ENCODE measurements at regions not wholly inside any gene's neighbourhood (a gene's known extent, or its start where the extent isn't known, plus 50 kb on each side); places are given as distances from the start of the nearest gene placed in this dataset.
"Not testable (repeated sequence)": the region's sequence is repeated elsewhere in the genome, so short reads cannot be mapped to it uniquely, and the experiment has no call there.

DNA sequence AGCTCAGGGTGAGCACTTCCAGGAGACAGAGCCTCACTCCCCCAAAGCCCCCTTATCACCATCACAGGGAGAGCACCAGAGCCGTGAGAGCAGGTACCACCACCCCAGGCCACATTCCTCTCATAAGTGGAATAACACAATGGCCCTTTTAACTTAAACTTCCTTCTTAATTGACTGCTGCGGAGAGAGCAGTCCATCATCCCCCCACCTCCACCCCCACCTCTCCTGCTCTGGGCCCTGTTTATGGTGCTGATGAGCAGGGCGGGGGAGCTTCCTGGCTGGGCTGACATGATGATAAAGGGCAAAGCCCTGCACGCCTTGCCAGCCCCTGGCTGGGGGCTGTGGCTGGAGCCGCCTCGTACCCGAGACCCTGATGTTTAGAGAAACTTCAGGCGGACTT is 81.4 kb upstream of the PODXL start:
- no peaks in the 10 kb centered on the region for H3F3A ChIP-seq (ENCODE audit: control insufficient read depth, insufficient read depth)
- H3K27ac ChIP-seq (ENCODE audit: low read depth, low read length), result no peak overlapping the region
- no peaks in the 10 kb centered on the region for H3K9me2 ChIP-seq (replicated peaks; ENCODE audit: control insufficient read depth, low read length)
- H3K36me3 ChIP-seq (ENCODE audit: control insufficient read depth, low read length), result no peaks in the 10 kb centered on the region
- no peak overlapping the region for H3K4me3 ChIP-seq (ENCODE audit: low read length)
- H4K20me1 ChIP-seq (ENCODE audit: control insufficient read depth, insufficient read depth, low read depth, low read length), result no peaks in the 10 kb centered on the region
- no peaks in the 10 kb centered on the region for H3K79me2 ChIP-seq (ENCODE audit: control insufficient read depth, low read length)
- no peak for TF ChIP-seq EZH2phosphoT487 (IDR thresholded peaks at IDR 0.05; ENCODE audit: borderline replicate concordance, low read length)
- TF ChIP-seq, protein P1, sequence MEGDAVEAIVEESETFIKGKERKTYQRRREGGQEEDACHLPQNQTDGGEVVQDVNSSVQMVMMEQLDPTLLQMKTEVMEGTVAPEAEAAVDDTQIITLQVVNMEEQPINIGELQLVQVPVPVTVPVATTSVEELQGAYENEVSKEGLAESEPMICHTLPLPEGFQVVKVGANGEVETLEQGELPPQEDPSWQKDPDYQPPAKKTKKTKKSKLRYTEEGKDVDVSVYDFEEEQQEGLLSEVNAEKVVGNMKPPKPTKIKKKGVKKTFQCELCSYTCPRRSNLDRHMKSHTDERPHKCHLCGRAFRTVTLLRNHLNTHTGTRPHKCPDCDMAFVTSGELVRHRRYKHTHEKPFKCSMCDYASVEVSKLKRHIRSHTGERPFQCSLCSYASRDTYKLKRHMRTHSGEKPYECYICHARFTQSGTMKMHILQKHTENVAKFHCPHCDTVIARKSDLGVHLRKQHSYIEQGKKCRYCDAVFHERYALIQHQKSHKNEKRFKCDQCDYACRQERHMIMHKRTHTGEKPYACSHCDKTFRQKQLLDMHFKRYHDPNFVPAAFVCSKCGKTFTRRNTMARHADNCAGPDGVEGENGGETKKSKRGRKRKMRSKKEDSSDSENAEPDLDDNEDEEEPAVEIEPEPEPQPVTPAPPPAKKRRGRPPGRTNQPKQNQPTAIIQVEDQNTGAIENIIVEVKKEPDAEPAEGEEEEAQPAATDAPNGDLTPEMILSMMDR (IDR thresholded peaks at IDR 0.05; ENCODE audit: low read depth, low read length, poor library complexity, severe bottlenecking), result no peak
- H3K27me3 ChIP-seq (ENCODE audit: control insufficient read depth, low read length), result 0 out of 2 replicates have a peak, but pooled peaks cover 2% of the 10 kb centered on the region
- no peak overlapping the region for H3K4me2 ChIP-seq (ENCODE audit: low read length)
- no peaks in the 10 kb centered on the region for H3K9me3 ChIP-seq (ENCODE audit: control insufficient read depth, insufficient read depth, low read length)
- no peaks in the 10 kb centered on the region for H3K4me1 ChIP-seq (ENCODE audit: control insufficient read depth, low read length)

- H3K4me3 ChIP-seq (ENCODE audit: low read length), result no peak overlapping the region
- no peaks in the 10 kb centered on the region for H3K4me1 ChIP-seq (ENCODE audit: control insufficient read depth, low read length)
- no peak overlapping the region for H3K4me2 ChIP-seq (ENCODE audit: low read length)
- H3K27me3 ChIP-seq (ENCODE audit: control insufficient read depth, low read length), result 0 out of 2 replicates have a peak, but pooled peaks cover 2% of the 10 kb centered on the region
- H3F3A ChIP-seq (ENCODE audit: control insufficient read depth, insufficient read depth), result no peaks in the 10 kb centered on the region
- no peak overlapping the region for H3K27ac ChIP-seq (ENCODE audit: low read depth, low read length)
- H3K9me3 ChIP-seq (ENCODE audit: control insufficient read depth, insufficient read depth, low read length), result no peaks in the 10 kb centered on the region
- no peaks in the 10 kb centered on the region for H4K20me1 ChIP-seq (ENCODE audit: control insufficient read depth, insufficient read depth, low read depth, low read length)
- H3K9me2 ChIP-seq (replicated peaks; ENCODE audit: control insufficient read depth, low read length), result no peaks in the 10 kb centered on the region
- H3K36me3 ChIP-seq (ENCODE audit: control insufficient read depth, low read length), result no peaks in the 10 kb centered on the region
- no peaks in the 10 kb centered on the region for H3K79me2 ChIP-seq (ENCODE audit: control insufficient read depth, low read length)
- TF ChIP-seq, protein P1 (IDR thresholded peaks at IDR 0.05; ENCODE audit: low read depth, low read length, poor library complexity, severe bottlenecking), result no peak
- TF ChIP-seq EZH2phosphoT487 (IDR thresholded peaks at IDR 0.05; ENCODE audit: borderline replicate concordance, low read length), result no peak
Measured at GRCh38 chr7:131636092-131636491, 79.7 kb upstream of the PODXL start.

DNA sequence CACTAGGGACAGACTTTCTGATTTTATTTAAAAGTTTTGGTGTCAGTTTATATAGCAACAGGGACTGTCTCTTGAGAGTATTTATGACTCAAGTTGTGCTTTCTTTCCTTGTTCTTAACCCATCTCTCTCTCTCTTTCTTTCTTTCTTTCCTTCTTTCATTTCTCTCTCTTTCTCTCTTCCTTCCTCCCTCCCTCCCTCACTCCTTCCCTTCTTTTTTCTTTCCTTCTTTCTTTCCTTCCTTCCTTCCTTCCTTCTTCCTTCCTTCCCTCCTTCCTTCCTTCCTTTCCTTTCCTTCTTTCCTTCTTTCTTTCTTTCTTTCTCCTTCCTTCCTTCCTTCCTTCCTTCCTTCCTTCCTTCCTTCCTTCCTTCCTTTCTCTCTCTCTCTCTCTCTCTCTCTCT is 77.8 kb upstream of the PODXL start:
- H3F3A ChIP-seq (ENCODE audit: control insufficient read depth, insufficient read depth); H3K27me3 ChIP-seq (ENCODE audit: control insufficient read depth, low read length); H3K9me2 ChIP-seq (replicated peaks; ENCODE audit: control insufficient read depth, low read length); H3K9me3 ChIP-seq (ENCODE audit: control insufficient read depth, insufficient read depth, low read length); H3K4me2 ChIP-seq (ENCODE audit: low read length); H4K20me1 ChIP-seq (ENCODE audit: control insufficient read depth, insufficient read depth, low read depth, low read length); H3K27ac ChIP-seq (ENCODE audit: low read depth, low read length); H3K79me2 ChIP-seq (ENCODE audit: control insufficient read depth, low read length); H3K4me3 ChIP-seq (ENCODE audit: low read length); H3K36me3 ChIP-seq (ENCODE audit: control insufficient read depth, low read length); H3K4me1 ChIP-seq (ENCODE audit: control insufficient read depth, low read length): not testable (repeated sequence)

DNA sequence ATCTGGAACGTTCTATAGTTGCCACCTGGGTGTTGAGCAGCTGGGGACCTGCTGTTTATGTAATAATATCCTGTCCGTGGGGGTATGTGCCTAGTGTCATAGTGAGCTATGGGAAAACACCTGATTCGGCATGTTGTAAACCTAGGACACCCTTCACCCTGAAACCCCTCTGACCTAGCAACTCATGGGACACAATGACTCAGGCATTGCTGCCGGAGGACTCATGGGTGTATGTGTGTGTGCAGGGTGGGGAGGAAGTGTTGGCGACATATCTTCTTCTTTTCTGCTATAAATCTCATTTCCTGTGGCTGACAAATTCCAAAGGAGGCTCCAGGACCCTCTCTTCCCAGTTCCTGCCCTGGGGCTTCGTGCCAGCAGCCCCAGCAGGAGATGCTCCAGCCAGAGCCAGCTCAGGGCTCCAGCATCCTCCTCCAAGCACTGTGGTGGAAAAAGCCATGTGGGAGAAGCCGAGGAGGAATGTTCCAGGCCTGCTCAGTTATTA is 77.0 kb upstream of the PODXL start:
- H3K9me3 ChIP-seq (ENCODE audit: control insufficient read depth, insufficient read depth, low read length), result no peaks in the 10 kb centered on the region
- H4K20me1 ChIP-seq (ENCODE audit: control insufficient read depth, insufficient read depth, low read depth, low read length), result no peaks in the 10 kb centered on the region
- TF ChIP-seq, protein P1 (IDR thresholded peaks at IDR 0.05; ENCODE audit: low read depth, low read length, poor library complexity, severe bottlenecking), result no peak
- no peak for TF ChIP-seq EZH2phosphoT487 (IDR thresholded peaks at IDR 0.05; ENCODE audit: borderline replicate concordance, low read length)
- H3K27me3 ChIP-seq (ENCODE audit: control insufficient read depth, low read length), result 0 out of 2 replicates have a peak, but pooled peaks cover 8% of the 10 kb centered on the region
- no peaks in the 10 kb centered on the region for H3K79me2 ChIP-seq (ENCODE audit: control insufficient read depth, low read length)
- no peaks in the 10 kb centered on the region for H3F3A ChIP-seq (ENCODE audit: control insufficient read depth, insufficient read depth)
- H3K4me1 ChIP-seq (ENCODE audit: control insufficient read depth, low read length), result no peaks in the 10 kb centered on the region
- H3K4me2 ChIP-seq (ENCODE audit: low read length), result no peak overlapping the region
- H3K9me2 ChIP-seq (replicated peaks; ENCODE audit: control insufficient read depth, low read length), result no peaks in the 10 kb centered on the region
- no peak overlapping the region for H3K27ac ChIP-seq (ENCODE audit: low read depth, low read length)
- no peak overlapping the region for H3K4me3 ChIP-seq (ENCODE audit: low read length)
- no peaks in the 10 kb centered on the region for H3K36me3 ChIP-seq (ENCODE audit: control insufficient read depth, low read length)
